AG10803 (cell line): ENCODE measurements at regions not wholly inside any gene's neighbourhood (a gene's known extent, or its start where the extent isn't known, plus 50 kb on each side); places are given as distances from the start of the nearest gene placed in this dataset.
"Not testable (repeated sequence)": the region's sequence is repeated elsewhere in the genome, so short reads cannot be mapped to it uniquely, and the experiment has no call there.

Experiments
- DNase-seq: peaks from one replicate; pipeline ENCODE4 v3.0.0; 2010; ENCODE audit warnings: low read depth
- H3K4me3 ChIP-seq: 2 replicates; pipeline ENCODE4 v1.5.1; 2011; ENCODE audit warnings: mild to moderate bottlenecking, low read length, control low read depth
- TF ChIP-seq, protein P1 (sequence below): conservative IDR thresholded peaks from 2 replicates; pipeline ENCODE4 v1.5.1; 2011; ENCODE audit warnings: mild to moderate bottlenecking, low read length, control low read depth, inconsistent platforms

DNA sequence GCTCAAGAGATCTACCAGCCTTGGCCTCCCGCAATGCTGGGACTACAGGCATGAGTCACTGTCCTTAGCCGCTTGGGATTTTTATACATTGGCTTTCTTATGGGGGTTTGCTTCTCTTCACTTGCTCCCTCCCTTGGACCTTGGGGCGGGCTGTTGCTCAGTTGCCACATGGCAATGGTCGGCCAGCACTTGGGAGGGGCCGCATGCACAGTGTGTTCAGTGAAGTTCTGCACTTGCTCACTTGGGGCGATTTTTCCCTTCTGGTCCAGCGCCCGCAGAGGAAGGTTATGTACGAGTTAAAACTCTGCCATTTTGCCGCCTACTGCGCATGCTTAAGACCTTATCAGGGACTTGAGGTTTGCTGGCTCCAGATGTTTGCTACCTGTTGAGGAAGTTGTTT lies 1367.6 kb upstream of the CDH8 start:
- TF ChIP-seq, protein P1, sequence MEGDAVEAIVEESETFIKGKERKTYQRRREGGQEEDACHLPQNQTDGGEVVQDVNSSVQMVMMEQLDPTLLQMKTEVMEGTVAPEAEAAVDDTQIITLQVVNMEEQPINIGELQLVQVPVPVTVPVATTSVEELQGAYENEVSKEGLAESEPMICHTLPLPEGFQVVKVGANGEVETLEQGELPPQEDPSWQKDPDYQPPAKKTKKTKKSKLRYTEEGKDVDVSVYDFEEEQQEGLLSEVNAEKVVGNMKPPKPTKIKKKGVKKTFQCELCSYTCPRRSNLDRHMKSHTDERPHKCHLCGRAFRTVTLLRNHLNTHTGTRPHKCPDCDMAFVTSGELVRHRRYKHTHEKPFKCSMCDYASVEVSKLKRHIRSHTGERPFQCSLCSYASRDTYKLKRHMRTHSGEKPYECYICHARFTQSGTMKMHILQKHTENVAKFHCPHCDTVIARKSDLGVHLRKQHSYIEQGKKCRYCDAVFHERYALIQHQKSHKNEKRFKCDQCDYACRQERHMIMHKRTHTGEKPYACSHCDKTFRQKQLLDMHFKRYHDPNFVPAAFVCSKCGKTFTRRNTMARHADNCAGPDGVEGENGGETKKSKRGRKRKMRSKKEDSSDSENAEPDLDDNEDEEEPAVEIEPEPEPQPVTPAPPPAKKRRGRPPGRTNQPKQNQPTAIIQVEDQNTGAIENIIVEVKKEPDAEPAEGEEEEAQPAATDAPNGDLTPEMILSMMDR, result no peak
- no peak for DNase-seq

DNA sequence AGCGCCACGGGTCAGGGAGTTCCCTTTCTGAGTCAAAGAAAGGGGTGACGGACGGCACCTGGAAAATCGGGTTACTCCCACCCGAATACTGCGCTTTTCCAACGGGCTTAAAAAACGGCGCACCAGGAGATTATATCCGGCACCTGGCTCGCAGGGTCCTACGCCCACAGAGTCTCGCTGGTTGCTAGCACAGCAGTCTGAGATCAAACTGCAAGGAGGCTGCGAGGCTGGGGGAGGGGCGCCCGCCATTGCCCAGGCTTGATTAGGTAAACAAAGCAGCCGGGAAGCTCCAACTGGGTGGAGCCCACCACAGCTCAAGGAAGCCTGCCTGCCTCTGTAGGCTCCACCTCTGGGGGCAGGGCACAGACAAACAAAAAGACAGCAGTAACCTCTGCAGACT lies 1352.0 kb upstream of the CDH8 start:
- H3K4me3 ChIP-seq, DNase-seq: not testable (repeated sequence)

More for the DNA sequence above, 1367.6 kb upstream of the CDH8 start:
- H3K4me3 ChIP-seq, result no peak overlapping the region

DNA sequence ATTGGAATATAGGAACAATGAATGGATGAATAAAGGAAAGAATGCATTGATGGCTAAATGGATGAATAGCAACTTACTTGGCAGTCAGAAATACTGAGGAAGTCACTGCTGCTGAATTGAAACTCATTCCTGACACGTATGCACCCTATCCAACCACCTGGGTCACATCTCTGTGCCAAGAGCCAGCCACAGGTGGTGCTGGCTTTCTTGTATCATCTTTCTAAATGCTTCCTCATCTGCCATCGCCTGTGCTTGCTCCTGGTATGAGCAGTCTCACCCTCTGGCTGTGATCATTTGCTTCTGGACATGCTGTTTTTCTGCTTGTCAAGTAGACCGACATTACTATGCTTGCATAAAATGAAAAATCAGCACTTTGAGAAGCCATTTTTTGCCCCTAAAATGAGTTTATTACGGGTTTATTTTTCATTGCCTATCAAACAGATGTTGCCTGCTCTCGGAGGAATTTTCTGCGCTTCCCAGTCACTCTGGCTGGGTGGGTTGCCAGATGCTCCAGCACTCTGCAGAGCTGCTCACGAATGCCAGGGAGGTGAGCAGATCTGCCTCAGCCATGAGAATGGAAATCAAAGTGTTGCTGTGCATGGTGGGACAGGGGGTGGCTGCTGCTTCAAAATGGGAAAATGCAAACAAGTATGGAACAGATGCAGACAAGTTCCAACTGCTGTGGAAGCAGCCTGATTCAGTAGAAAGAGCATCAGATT lies 1349.6 kb upstream of the CDH8 start:
- TF ChIP-seq, protein P1, result no peak

DNA sequence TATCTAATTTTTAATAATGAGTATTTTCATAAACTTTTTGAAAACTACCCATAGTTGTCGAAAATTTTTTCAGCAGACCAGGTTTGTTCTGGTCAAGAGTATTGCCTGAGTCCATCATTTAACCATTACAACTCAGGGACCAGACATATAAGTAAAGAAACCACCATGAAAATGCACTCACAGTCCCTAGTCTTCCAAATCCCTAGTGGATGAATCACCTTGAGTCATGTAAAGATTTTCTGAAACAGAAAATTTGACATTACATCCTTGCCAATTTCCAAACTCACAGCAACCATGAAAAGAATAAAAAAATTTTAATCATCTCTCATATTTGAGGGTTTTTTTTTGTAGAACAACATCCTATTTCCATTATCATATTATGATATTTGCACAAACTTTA lies 1337.5 kb upstream of the CDH8 start:
- DNase-seq, result no peak
- H3K4me3 ChIP-seq, result no peak overlapping the region
- TF ChIP-seq, protein P1, result no peak

More for the DNA sequence above, 1349.6 kb upstream of the CDH8 start:
- no peak overlapping the region for H3K4me3 ChIP-seq
- DNase-seq, result no peak

DNA sequence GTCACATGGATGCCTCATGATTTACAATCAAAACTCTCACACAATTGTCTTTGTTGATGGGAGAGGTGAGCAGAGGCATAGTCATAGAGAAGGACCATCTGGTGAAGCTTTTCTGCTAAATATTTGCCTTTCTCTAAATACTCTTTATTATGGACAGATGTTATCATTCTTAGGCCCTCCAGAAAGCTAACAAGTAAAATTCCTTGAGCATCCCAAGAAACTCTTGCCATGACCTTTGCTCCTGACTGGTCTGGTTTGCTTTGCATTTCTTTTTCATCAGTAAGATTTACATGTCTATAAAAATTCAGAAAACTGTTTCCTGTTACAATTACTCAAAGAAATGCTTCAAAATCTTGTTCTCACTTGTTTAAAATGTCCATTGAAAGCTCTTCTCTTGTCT lies 1336.6 kb upstream of the CDH8 start:
- no peak overlapping the region for H3K4me3 ChIP-seq
- TF ChIP-seq, protein P1, result no peak
- no peak for DNase-seq

DNA sequence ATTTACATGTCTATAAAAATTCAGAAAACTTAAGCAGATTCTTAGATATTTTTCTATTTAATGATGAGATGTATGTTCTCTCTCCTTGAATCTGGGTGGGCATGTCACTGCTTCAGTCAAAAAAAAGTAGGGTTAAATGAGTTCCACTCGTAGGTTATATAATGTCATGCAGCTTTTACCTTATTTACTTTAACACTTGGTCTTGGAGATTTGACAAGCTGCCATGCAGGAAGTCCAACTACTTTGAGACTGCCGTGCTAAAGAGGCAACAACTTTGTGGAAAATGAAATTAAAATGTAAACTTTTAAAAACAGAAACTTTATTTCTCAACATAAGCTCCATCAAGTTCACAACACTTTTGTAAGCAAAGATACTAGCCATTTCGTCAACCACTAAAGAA lies 1336.0 kb upstream of the CDH8 start:
- TF ChIP-seq, protein P1, result no peak

DNA sequence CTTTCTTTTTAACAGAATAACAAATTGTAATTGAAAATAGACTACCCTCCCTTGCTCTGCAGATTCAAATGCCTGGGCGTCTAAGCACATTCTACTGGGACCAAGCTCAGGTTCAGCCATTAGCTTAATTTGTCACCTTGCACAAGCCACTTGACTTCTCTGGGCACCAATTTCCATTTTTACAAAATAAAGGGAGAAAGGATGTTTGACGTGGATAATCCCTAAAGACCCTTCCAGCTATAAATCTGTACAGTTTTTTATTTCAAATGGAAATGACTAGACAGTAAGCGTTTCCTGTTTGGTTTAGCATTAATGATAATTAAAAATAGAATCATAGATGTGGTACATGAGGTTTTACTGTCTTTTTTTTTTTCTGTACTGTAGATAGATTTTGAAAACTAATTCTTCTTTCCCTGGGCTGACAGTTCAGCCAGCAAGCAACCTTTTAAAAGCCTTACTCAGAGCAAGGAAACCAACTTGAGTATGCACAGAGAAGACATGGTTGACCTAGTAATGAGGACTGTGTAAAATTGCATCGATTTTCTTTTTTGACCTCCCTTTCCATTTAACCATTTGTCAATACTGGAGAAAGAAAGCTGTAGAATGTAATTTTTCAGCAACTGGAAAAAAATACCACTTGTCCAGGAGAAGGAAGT lies 1329.5 kb upstream of the CDH8 start:
- no peak for DNase-seq
- TF ChIP-seq, protein P1, result no peak
- no peak overlapping the region for H3K4me3 ChIP-seq

More for the DNA sequence above, 1336.0 kb upstream of the CDH8 start:
- DNase-seq, result no peak
- H3K4me3 ChIP-seq, result no peak overlapping the region
